ENCODE measurements at regions not wholly inside any gene's neighbourhood (a gene's known extent, or its start where the extent isn't known, plus 50 kb on each side); places are given as distances from the start of the nearest gene placed in this dataset.

DNA sequence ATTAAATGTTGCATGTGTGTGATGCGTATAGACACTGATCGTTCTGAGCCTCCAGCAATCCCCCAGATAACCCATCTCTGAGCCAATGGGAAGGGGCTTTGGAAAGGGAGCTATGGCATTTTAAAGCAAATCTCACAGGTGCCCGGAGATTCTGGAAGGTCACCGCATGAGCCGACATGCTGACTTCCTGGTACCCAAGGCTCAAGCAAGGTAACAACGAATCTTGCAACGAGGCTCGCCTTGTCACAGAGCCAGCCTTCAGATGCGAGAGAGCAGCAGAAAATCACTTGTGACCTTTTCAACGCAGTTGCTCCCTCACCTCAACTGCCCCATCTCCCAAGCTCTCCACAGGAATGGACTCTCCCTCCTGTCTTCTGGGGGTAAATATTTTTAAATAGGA, 154.8 kb upstream of the CDH5 start:
- TF ChIP-seq CTCF (IDR thresholded peaks at IDR 0.05; ENCODE audit: low read depth, low read length, missing control alignments), result no peak

GRCh38 chr16:66207883-66208265, 158.6 kb upstream of the CDH5 start:
- no peak for DNase-seq (ENCODE audit: extremely low read depth, low read depth)
- no peak for TF ChIP-seq CTCF (IDR thresholded peaks at IDR 0.05; ENCODE audit: low read depth, low read length, missing control alignments)

More for the DNA sequence above, 154.8 kb upstream of the CDH5 start:
- no peak overlapping the region for H3K4me3 ChIP-seq (replicated peaks; ENCODE audit: low read depth, low read length)
- no peak for DNase-seq (ENCODE audit: extremely low read depth, low read depth)

GRCh38 chr16:66207139-66207882, 159.2 kb upstream of the CDH5 start:
- DNase-seq (ENCODE audit: extremely low read depth, low read depth), result no peak
- no peak for TF ChIP-seq CTCF (IDR thresholded peaks at IDR 0.05; ENCODE audit: low read depth, low read length, missing control alignments)
- H3K4me3 ChIP-seq (replicated peaks; ENCODE audit: low read depth, low read length), result no peak overlapping the region

More at GRCh38 chr16:66207883-66208265, 158.6 kb upstream of the CDH5 start:
- no peak overlapping the region for H3K4me3 ChIP-seq (replicated peaks; ENCODE audit: low read depth, low read length)

DNA sequence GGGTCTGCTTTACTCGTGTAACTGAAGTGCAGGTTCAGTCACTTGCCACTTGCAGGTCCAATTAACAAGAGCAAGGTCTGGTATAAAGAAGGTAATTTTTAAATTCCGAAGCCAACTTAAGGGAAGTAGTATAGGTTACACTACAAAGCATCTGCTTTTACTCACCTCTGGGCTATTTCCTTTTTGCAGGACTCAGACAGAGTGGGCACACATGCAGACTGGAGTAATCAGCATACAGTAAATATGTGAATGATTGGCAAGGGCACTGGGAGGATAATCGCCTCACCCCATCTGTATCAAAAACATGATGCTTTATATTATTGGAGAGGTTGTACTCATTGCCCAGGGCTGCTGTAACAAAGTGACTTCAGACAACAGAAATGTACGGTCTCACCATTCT, 160.1 kb upstream of the CDH5 start:
- no peak overlapping the region for H3K4me3 ChIP-seq (replicated peaks; ENCODE audit: low read depth, low read length)
- no peak for DNase-seq (ENCODE audit: extremely low read depth, low read depth)
- TF ChIP-seq CTCF (IDR thresholded peaks at IDR 0.05; ENCODE audit: low read depth, low read length, missing control alignments), result no peak

DNA sequence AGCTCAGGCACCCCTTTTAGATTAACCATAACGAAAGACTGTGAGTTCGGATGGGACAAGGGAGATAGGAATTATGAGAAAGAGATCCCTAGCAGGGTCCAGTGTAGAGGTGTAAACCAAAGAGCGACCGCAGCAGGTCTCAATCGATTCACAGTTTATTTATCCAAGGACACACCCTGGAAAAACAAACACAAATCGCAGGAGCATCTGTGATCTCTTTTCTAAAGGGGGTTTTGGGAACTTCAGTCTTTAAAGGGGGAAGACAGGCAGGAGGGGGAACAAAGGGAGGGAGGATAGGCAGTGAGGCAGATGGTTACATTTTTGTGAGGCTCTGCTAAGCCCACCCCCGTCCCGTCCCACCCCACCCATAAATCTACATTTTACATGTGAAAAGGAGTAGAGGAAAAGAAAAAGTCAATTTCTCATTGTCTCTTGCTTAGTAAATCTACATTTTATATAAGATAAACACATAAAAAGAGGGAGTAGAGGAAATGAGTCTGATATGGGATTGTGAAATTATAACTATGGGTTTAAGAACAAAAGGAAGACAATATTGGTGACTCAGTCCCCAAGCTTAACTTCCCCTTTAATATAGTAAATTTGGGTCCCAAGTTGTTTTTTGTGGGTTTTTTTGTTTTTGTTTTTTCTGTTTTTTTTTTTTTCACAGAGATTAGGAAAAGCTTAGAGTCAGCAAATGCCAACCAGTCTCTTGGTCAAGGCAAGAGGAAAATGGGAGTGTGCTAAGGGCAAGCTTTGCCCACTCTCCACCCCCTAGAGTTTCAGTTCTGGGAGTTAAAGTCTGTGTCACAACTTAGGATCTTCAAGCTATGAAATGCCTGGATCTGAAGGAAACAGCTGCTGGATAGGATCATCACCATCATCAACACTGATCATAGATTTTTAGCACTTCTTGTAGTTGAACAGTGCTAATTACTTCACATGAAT, 160.9 kb upstream of the CDH5 start:
- no peak for DNase-seq (ENCODE audit: extremely low read depth, low read depth)
- no peak for TF ChIP-seq CTCF (IDR thresholded peaks at IDR 0.05; ENCODE audit: low read depth, low read length, missing control alignments)
- no peak overlapping the region for H3K4me3 ChIP-seq (replicated peaks; ENCODE audit: low read depth, low read length)

- TF ChIP-seq CTCF (IDR thresholded peaks at IDR 0.05; ENCODE audit: low read depth, low read length, missing control alignments), result no peak
- H3K4me3 ChIP-seq (replicated peaks; ENCODE audit: low read depth, low read length), result no peak overlapping the region
- no peak for DNase-seq (ENCODE audit: extremely low read depth, low read depth)
Measured at GRCh38 chr16:66204756-66205155, 161.7 kb upstream of the CDH5 start.
